ENCODE measurements at regions not wholly inside any gene's neighbourhood (a gene's known extent, or its start where the extent isn't known, plus 50 kb on each side); places are given as distances from the start of the nearest gene placed in this dataset.
A peak's percentile ranks its signal among the peaks of the same experiment; 100 is the strongest.

DNA sequence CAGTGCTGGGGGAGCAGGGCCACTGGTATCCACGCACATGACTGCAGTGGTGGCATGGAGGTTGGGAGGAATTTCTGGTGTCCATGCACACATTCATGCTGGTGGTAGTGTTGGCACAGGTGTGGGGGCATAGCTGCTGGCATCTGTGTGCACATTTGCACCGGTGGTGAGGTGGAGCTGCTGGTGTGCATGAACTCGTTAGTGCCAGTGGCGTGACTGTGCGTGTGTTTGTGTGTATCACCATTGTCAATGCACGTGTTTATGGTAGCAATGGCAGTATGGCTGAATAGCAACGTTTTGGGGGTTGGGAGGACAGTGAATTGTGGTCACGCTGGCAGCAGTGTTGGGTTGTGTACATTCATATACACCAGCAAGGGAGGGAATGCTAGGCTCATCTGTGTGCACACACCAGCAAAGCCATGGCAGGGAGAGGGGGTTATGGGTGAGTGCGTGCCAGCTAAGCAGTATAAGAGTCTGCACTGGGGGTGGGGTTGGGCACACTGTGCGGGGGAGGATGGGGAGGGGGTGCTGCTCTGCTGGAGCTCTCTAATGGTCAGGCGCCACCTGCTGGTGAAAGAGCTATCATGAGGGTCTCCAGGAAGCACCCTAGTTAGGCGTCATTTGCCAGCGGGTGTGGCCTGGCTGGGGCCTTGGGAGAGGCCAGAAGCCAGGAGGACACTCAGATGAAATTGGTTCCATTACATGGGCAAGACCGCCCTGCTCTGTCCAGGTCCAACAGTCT, 626.1 kb upstream of the ID4 start:
- H3K36me3 Mint-ChIP-seq (ENCODE audit: low read depth), result no peaks in the 10 kb centered on the region
- H3K4me3 Mint-ChIP-seq, result no peak overlapping the region
- no peaks in the 10 kb centered on the region for H3K36me3 ChIP-seq (ENCODE audit: control insufficient read depth, insufficient read depth, low read length)
- H3K27ac Mint-ChIP-seq, result no peak overlapping the region
- no peak overlapping the region for H3K4me3 ChIP-seq (ENCODE audit: low read length)
- H3K4me1 Mint-ChIP-seq, result no peaks in the 10 kb centered on the region
- 90 to 98% methylated on average over 11 to 14 of the region's 14 CpGs for WGBS, 2 experiments (ENCODE audit: insufficient coverage in 1 of 2, insufficient read length in 1 of 2)
- H3K27me3 ChIP-seq (ENCODE audit: control insufficient read depth, insufficient read depth, low read length, poor library complexity, severe bottlenecking), result no peaks in the 10 kb centered on the region
- peak; percentile 84 for DNase-seq
- no peaks in the 10 kb centered on the region for H3K4me1 ChIP-seq (ENCODE audit: control insufficient read depth, insufficient read depth, low read length)
- H3K9ac ChIP-seq (ENCODE audit: extremely low read depth, low read length, poor library complexity, severe bottlenecking), result no peak overlapping the region
- H3K9me3 Mint-ChIP-seq, result peaks cover 7% of the 10 kb centered on the region
- H3K27ac ChIP-seq (ENCODE audit: low read depth, low read length), result no peak overlapping the region
- H3K9me3 ChIP-seq (ENCODE audit: control insufficient read depth, low read length), result peaks cover 26% of the 10 kb centered on the region
- TF ChIP-seq, protein P1, sequence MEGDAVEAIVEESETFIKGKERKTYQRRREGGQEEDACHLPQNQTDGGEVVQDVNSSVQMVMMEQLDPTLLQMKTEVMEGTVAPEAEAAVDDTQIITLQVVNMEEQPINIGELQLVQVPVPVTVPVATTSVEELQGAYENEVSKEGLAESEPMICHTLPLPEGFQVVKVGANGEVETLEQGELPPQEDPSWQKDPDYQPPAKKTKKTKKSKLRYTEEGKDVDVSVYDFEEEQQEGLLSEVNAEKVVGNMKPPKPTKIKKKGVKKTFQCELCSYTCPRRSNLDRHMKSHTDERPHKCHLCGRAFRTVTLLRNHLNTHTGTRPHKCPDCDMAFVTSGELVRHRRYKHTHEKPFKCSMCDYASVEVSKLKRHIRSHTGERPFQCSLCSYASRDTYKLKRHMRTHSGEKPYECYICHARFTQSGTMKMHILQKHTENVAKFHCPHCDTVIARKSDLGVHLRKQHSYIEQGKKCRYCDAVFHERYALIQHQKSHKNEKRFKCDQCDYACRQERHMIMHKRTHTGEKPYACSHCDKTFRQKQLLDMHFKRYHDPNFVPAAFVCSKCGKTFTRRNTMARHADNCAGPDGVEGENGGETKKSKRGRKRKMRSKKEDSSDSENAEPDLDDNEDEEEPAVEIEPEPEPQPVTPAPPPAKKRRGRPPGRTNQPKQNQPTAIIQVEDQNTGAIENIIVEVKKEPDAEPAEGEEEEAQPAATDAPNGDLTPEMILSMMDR (conservative IDR thresholded peaks at IDR 0.05), result peak; percentile 77
- no peaks in the 10 kb centered on the region for H3K27me3 Mint-ChIP-seq (ENCODE audit: insufficient read depth)

DNA sequence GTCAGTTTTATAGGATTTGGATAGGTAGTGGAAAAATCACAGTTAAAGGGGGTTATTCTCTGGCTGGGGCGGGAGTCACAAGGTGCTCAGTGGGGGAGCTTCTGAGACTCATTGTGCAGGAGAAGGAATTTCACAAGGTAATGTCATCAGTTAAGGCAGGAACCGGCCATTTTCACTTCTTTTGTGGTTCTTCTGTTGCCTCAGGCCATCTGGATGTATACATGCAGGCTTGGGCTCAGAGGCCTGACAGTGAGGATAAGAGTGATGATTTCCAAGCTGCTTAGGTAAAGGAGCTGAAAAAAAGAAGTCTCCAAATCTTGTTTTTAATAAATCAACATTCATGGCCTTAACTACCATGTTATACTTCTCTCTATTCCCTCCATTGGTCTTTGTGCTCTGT, 622.9 kb upstream of the ID4 start:
- H3K4me1 Mint-ChIP-seq, result no peaks in the 10 kb centered on the region
- no peaks in the 10 kb centered on the region for H3K36me3 Mint-ChIP-seq (ENCODE audit: low read depth)
- no peak overlapping the region for H3K27ac Mint-ChIP-seq
- no peaks in the 10 kb centered on the region for H3K36me3 ChIP-seq (ENCODE audit: control insufficient read depth, insufficient read depth, low read length)
- H3K9me3 Mint-ChIP-seq, result peaks cover 8% of the 10 kb centered on the region
- H3K4me3 Mint-ChIP-seq, result no peak overlapping the region
- peak; percentile 45 for DNase-seq
- 91 to 92% methylated on average over 2 of the region's 2 CpGs for WGBS, 2 experiments (ENCODE audit: insufficient coverage in 1 of 2, insufficient read length in 1 of 2)
- no peak overlapping the region for H3K27ac ChIP-seq (ENCODE audit: low read depth, low read length)
- H3K27me3 ChIP-seq (ENCODE audit: control insufficient read depth, insufficient read depth, low read length, poor library complexity, severe bottlenecking), result no peaks in the 10 kb centered on the region
- H3K4me3 ChIP-seq (ENCODE audit: low read length), result no peak overlapping the region
- TF ChIP-seq, protein P1 (conservative IDR thresholded peaks at IDR 0.05), result no peak
- H3K9me3 ChIP-seq (ENCODE audit: control insufficient read depth, low read length), result peaks cover 27% of the 10 kb centered on the region
- H3K4me1 ChIP-seq (ENCODE audit: control insufficient read depth, insufficient read depth, low read length), result no peaks in the 10 kb centered on the region
- no peak overlapping the region for H3K9ac ChIP-seq (ENCODE audit: extremely low read depth, low read length, poor library complexity, severe bottlenecking)
- H3K27me3 Mint-ChIP-seq (ENCODE audit: insufficient read depth), result no peaks in the 10 kb centered on the region

DNA sequence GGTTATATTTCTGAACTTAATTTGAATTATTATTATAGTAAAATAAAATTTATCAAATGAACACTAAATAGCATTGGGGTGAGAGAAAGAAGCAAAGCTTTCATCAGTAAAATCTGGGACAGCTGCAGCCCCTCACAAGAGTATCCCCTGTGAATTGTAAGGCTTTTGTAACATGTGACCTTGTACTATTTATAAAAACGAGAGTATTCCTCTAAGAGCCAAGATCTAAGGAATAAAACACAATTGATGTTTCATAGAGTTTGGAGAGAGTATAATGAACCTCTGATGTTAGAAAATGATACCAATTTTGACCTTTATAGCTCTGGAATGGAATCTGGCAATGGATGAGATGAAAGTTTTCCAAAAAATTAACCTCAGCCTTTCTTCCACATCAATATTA, 617.2 kb upstream of the ID4 start:
- H3K36me3 ChIP-seq (ENCODE audit: control insufficient read depth, insufficient read depth, low read length), result no peaks in the 10 kb centered on the region
- TF ChIP-seq, protein P1 (conservative IDR thresholded peaks at IDR 0.05), result no peak
- H3K9ac ChIP-seq (ENCODE audit: extremely low read depth, low read length, poor library complexity, severe bottlenecking), result no peak overlapping the region
- H3K9me3 ChIP-seq (ENCODE audit: control insufficient read depth, low read length), result peaks cover 14% of the 10 kb centered on the region
- H3K27ac ChIP-seq (ENCODE audit: low read depth, low read length), result no peak overlapping the region
- Mint-ChIP-seq H3K27ac (no peak overlapping the region), H3K4me1 (no peaks in the 10 kb centered on the region), H3K4me3 (no peak overlapping the region), H3K27me3 (ENCODE audit: insufficient read depth) (no peaks in the 10 kb centered on the region), H3K9me3 (peaks cover 27% of the 10 kb centered on the region), H3K36me3 (ENCODE audit: low read depth) (no peaks in the 10 kb centered on the region)
- DNase-seq, result no peak
- H3K4me3 ChIP-seq (ENCODE audit: low read length), result no peak overlapping the region
- no peaks in the 10 kb centered on the region for H3K27me3 ChIP-seq (ENCODE audit: control insufficient read depth, insufficient read depth, low read length, poor library complexity, severe bottlenecking)
- 92% methylated on average over 1 of the region's 1 CpG; no CpG with 5 or more reads in 1 of the 2 experiments for WGBS, 2 experiments (ENCODE audit: insufficient coverage in 1 of 2, insufficient read length in 1 of 2)
- H3K4me1 ChIP-seq (ENCODE audit: control insufficient read depth, insufficient read depth, low read length), result no peaks in the 10 kb centered on the region

Data from endodermal cell (in vitro differentiated cells).